Esophagus squamous epithelium (tissue), 5 donors: ENCODE measurements at regions not wholly inside any gene's neighbourhood (a gene's known extent, or its start where the extent isn't known, plus 50 kb on each side); places are given as distances from the start of the nearest gene placed in this dataset.

Source experiments
- DNase-seq: peaks from one replicate; lab custom pipeline; 2025; lab: John Stamatoyannopoulos, UW
- H3K27ac ChIP-seq, 4 donors: fragments of 200-600 bp; sonication (generic); one replicate each; pipeline ENCODE4 v1.5.1; 2016 to 2019; ENCODE audit warnings: mild to moderate bottlenecking in 1 of 4
- H3K27me3 ChIP-seq, 4 donors: fragments of 200-600 bp; sonication (generic); 1 replicate in 3 of 4; 2 replicates in 1 of 4; pipeline versions ENCODE4 v1.5.1 to v1.6.0; 2017 to 2021; ENCODE audit warnings: antibody characterized with exemption in 1 of 4
- H3K36me3 ChIP-seq, 3 donors: fragments of 200-600 bp; sonication (generic); one replicate each; pipeline ENCODE4 v1.5.1; 2016 to 2019
- H3K4me1 ChIP-seq, 3 donors: fragments of 200-600 bp; sonication (generic); one replicate each; pipeline ENCODE4 v1.5.1; 2017 to 2019
- H3K4me3 ChIP-seq, 4 donors: fragments of 200-600 bp; sonication (generic); 1 replicate in 3 of 4; 2 replicates in 1 of 4; pipeline ENCODE4 v1.5.1; 2016 to 2019; ENCODE audit warnings: mild to moderate bottlenecking in 2 of 4, moderate library complexity in 1 of 4
- H3K9me3 ChIP-seq, 3 donors: fragments of 200-600 bp; sonication (generic); one replicate each; pipeline ENCODE4 v1.5.1; 2016 to 2019
- POLR2A ChIP-seq, 4 donors: fragments of 450-650 bp; IDR thresholded peaks; one replicate each; pipeline ENCODE4 v1.6.1; 2017; ENCODE audit warnings: antibody characterized with exemption in 4 of 4, mild to moderate bottlenecking in 4 of 4, moderate library complexity in 3 of 4
- WGBS, 2 donors: methylation state at CpG; one replicate each; pipeline ENCODE4 v1.1.5; 2018; 5-methylcytosine and 5-hydroxymethylcytosine counted together
- intact Hi-C: fragments of 100-400 bp; cut with DNase I; formaldehyde crosslinking; loops from one replicate; pipeline ENCODE4 v1.15.0; 2022
- TF ChIP-seq, protein P1 (sequence below), 6 experiments: fragments of 450-650 bp in 4 of 6; fragments of 200-600 bp in 2 of 6; sonication (generic) in 2 of 6; IDR thresholded peaks; one replicate each; pipeline ENCODE4 v1.5.1; 2016 to 2019; ENCODE audit warnings: antibody characterized with exemption in 6 of 6, mild to moderate bottlenecking in 4 of 6, moderate library complexity in 4 of 6
- donor health status: DM: yes; HTN: yes; CAD: no.

DNA sequence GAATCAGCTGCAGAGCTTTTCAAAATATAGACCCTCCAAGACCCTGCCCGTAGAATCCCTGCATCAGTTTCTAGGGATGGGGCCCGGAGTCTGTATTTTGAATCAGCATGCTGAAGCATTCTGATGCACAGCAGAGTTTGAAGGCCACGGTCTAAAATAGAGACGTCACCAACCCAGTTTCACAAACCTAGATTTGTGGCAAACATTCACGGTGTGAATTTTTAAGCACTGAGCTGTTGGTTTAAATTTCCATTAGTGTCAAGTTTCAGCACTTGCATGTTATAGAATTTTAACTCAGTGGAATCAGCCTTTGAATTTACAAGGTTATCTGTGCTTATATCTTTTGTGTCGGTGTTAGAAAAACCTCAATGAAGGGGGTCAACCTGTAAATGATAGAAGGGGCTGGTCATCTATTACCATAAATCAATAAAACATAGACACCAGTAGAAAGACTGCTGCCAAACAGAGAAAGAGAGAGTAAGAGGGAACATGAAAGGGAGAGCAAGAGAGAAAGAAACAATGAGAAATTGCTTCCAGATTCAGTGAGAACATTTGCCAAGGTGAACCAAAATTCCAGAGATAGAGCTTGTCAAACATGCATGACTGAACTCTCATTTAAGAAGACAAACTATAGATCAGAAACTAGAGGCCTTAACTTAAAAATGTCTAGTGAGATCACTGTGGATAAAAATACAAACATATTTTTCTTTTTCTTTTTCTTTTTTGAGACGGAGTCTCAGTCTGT is 414.9 kb downstream of the ZSWIM6 start:
- DNase-seq: no peak
- Histone ChIP-seq H3K4me3 (no peak overlapping the region), H3K27me3 (no peaks in the 10 kb centered on the region), H3K27ac (no peak overlapping the region), H3K9me3 (no peaks in the 10 kb centered on the region), H3K4me1 (no peaks in the 10 kb centered on the region), H3K36me3 (no peaks in the 10 kb centered on the region)
- WGBS, 2 donors: 70 to 74% methylated on average over 6 to 7 of the region's 7 CpGs
- intact Hi-C loops: no loop called here
- TF ChIP-seq, protein P1, sequence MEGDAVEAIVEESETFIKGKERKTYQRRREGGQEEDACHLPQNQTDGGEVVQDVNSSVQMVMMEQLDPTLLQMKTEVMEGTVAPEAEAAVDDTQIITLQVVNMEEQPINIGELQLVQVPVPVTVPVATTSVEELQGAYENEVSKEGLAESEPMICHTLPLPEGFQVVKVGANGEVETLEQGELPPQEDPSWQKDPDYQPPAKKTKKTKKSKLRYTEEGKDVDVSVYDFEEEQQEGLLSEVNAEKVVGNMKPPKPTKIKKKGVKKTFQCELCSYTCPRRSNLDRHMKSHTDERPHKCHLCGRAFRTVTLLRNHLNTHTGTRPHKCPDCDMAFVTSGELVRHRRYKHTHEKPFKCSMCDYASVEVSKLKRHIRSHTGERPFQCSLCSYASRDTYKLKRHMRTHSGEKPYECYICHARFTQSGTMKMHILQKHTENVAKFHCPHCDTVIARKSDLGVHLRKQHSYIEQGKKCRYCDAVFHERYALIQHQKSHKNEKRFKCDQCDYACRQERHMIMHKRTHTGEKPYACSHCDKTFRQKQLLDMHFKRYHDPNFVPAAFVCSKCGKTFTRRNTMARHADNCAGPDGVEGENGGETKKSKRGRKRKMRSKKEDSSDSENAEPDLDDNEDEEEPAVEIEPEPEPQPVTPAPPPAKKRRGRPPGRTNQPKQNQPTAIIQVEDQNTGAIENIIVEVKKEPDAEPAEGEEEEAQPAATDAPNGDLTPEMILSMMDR (IDR thresholded peaks at IDR 0.05): no peak
- TF ChIP-seq POLR2A (IDR thresholded peaks at IDR 0.05): no peak

DNA sequence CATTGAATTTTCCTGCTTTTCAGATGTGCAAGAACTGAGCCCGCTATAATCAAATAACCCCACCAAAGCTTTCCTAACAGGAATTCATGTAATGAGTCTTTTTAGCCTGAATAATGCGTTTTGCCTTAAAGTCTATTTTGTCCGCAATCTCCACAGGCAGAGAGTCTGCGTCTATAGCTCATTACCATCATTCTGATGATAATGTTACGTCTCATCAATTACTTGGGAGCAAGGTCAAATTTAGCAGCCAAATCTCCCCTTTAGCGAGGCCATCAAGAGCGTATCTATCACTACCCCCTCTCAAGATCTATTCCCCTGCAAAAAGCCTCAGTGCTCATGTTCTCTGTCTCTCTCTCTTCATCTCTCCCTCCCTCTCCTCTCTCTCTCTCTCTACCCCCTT is 416.1 kb downstream of the ZSWIM6 start:
- Histone ChIP-seq H3K27ac (no peak overlapping the region), H3K36me3 (no peaks in the 10 kb centered on the region), H3K9me3 (no peaks in the 10 kb centered on the region), H3K27me3 (no peaks in the 10 kb centered on the region), H3K4me1 (no peaks in the 10 kb centered on the region), H3K4me3 (no peak overlapping the region)
- WGBS, 2 donors: 92 to 96% methylated on average over 7 of the region's 7 CpGs
- no peak for DNase-seq
- TF ChIP-seq, protein P1 (IDR thresholded peaks at IDR 0.05): no peak
- no peak for TF ChIP-seq POLR2A (IDR thresholded peaks at IDR 0.05)
- intact Hi-C loops: no loop called here

DNA sequence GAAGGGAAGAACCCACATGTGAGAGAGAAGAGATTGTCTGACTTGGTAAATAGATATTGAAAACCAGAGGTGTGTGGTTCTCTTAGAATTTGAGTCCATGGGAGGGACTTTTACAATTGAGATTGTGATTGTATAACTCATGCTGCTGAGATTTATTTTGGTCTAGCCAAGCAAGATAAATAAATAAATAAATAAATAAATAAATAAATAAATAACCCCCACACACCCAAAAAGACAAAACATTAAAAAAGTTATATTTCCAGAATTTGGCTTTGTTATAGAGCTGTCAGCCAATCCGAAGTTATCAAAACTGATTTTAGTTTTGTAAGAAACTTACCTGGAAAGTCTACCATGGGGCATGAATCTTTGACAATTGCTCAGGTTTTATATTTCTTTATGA is 416.6 kb downstream of the ZSWIM6 start:
- no peaks in the 10 kb centered on the region for H3K36me3 ChIP-seq

DNA sequence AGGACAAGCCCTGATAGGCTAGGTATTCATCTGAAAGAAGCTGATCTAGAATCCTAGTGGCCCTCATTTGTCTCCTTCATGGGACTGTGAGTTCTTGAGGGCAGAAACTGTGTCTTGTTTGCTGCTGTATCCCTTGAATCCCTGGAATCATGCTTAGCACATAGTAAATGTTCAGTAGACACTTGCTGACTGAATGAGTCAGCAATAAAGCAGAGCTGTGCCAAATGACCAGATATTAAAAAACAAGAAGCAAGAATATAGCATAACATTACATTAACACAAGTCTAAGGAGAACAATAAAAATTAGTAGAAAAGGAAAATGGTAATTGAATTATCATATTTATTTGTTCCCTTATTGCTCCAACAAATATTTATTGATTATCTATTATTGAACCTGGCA is 420.5 kb downstream of the ZSWIM6 start:
- Histone ChIP-seq H3K9me3 (no peaks in the 10 kb centered on the region), H3K4me1 (no peaks in the 10 kb centered on the region), H3K4me3 (no peak overlapping the region), H3K27ac (no peak overlapping the region), H3K27me3 (no peaks in the 10 kb centered on the region), H3K36me3 (no peaks in the 10 kb centered on the region)
- intact Hi-C loops: no loop called here
- DNase-seq: no peak
- TF ChIP-seq POLR2A (IDR thresholded peaks at IDR 0.05): no peak
- TF ChIP-seq, protein P1 (IDR thresholded peaks at IDR 0.05): no peak

More for the DNA sequence above, 416.6 kb downstream of the ZSWIM6 start:
- DNase-seq: no peak
- Histone ChIP-seq H3K27me3 (no peaks in the 10 kb centered on the region), H3K4me3 (no peak overlapping the region), H3K4me1 (no peaks in the 10 kb centered on the region), H3K27ac (no peak overlapping the region), H3K9me3 (no peaks in the 10 kb centered on the region)
- 90 to 93% methylated on average over 1 of the region's 1 CpG for WGBS, 2 donors
- TF ChIP-seq, protein P1 (IDR thresholded peaks at IDR 0.05): no peak
- TF ChIP-seq POLR2A (IDR thresholded peaks at IDR 0.05): no peak
- intact Hi-C loops: no loop called here

DNA sequence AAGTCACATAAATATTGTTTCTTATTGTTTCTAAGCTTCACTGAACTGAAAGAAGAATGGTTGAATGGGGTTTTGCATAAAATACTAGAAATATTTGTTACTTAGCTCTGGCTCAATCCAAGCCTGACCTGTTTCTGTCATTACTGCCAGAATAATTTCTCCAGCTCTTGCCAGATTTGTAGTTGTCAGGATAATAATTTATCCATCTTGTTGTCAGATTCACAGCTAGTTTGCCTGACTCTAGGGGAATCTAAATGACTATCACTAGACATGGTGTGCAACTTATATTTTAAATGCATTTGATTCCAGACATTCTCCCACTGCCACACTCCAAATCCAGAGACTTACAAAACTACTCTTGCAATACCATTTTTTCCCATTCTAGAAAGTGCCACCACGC is 422.7 kb downstream of the ZSWIM6 start:
- H3K9me3 ChIP-seq: no peaks in the 10 kb centered on the region
- TF ChIP-seq, protein P1 (IDR thresholded peaks at IDR 0.05): no peak
- TF ChIP-seq POLR2A (IDR thresholded peaks at IDR 0.05): no peak

More for the DNA sequence above, 422.7 kb downstream of the ZSWIM6 start:
- Histone ChIP-seq H3K36me3 (no peaks in the 10 kb centered on the region), H3K4me1 (no peaks in the 10 kb centered on the region), H3K27ac (no peak overlapping the region), H3K4me3 (no peak overlapping the region), H3K27me3 (no peaks in the 10 kb centered on the region)
- intact Hi-C loops: no loop called here
- no peak for DNase-seq
- 62 to 70% methylated on average over 1 of the region's 1 CpG for WGBS, 2 donors
